ENCODE measurements at regions not wholly inside any gene's neighbourhood (a gene's known extent, or its start where the extent isn't known, plus 50 kb on each side); places are given as distances from the start of the nearest gene placed in this dataset.

DNA sequence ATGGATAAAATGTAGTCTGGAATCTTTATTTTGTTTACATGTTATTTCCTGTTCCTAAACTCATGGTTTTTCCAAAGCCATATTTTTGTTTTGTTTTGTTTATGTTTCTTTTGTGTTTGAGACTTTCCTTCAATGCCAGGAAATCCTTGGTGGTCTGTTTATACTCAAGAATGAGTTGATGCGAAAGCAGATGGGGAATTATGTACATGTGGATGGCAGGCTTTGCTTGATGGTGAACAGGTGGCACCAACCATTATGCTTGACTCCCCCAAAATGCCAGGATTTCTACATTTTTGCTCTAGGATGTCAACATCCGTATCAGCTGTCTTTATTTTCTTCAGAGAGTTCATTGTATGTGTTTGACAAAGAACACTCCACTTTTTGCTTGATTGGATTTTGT, 448.5 kb downstream of the PRDM2 start:
- TF ChIP-seq, protein P1, sequence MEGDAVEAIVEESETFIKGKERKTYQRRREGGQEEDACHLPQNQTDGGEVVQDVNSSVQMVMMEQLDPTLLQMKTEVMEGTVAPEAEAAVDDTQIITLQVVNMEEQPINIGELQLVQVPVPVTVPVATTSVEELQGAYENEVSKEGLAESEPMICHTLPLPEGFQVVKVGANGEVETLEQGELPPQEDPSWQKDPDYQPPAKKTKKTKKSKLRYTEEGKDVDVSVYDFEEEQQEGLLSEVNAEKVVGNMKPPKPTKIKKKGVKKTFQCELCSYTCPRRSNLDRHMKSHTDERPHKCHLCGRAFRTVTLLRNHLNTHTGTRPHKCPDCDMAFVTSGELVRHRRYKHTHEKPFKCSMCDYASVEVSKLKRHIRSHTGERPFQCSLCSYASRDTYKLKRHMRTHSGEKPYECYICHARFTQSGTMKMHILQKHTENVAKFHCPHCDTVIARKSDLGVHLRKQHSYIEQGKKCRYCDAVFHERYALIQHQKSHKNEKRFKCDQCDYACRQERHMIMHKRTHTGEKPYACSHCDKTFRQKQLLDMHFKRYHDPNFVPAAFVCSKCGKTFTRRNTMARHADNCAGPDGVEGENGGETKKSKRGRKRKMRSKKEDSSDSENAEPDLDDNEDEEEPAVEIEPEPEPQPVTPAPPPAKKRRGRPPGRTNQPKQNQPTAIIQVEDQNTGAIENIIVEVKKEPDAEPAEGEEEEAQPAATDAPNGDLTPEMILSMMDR (IDR thresholded peaks at IDR 0.05): no peak
- no peak overlapping the region for H3K4me3 ChIP-seq (ENCODE audit: low read depth, low read length)
- H3K27me3 ChIP-seq (ENCODE audit: control insufficient read depth, insufficient read depth, low read length): no peaks in the 10 kb centered on the region
- H3K79me2 ChIP-seq: no peaks in the 10 kb centered on the region
- H3K4me1 ChIP-seq: no peaks in the 10 kb centered on the region
- H3K27ac ChIP-seq: no peak overlapping the region
- no peak overlapping the region for H2AFZ ChIP-seq
- H3K36me3 ChIP-seq (ENCODE audit: control insufficient read depth, insufficient read depth, low read length): no peaks in the 10 kb centered on the region
- no peak overlapping the region for H3K9ac ChIP-seq
- H3K9me3 ChIP-seq (ENCODE audit: control insufficient read depth, low read length): no peaks in the 10 kb centered on the region
- no peak overlapping the region for H3K4me2 ChIP-seq (ENCODE audit: low read length)

DNA sequence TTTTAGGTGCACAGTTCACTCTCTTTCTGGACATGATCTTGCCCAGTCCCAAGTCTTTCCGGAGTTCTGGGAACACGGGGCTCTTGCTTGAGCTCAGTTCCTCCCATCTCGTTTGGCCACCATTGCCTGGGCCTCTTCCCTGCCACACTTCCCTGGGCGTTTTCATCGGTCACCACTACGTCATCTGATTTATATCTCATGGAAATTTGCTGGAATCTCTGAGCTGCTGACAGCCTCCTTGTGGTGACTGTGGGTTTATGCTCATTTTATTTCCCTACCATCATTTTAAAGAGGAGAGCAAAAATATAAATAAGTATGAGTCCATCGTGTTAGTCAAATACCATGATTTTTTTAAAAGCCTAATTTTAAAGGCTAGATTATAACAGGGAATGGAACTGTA, 449.1 kb upstream of the KAZN start:
- H3K27me3 ChIP-seq (ENCODE audit: control insufficient read depth, insufficient read depth, low read length): no peaks in the 10 kb centered on the region
- H3K9ac ChIP-seq: no peak overlapping the region
- no peaks in the 10 kb centered on the region for H3K9me3 ChIP-seq (ENCODE audit: control insufficient read depth, low read length)
- no peak overlapping the region for H3K4me3 ChIP-seq (ENCODE audit: low read depth, low read length)
- H3K4me1 ChIP-seq: no peaks in the 10 kb centered on the region
- no peaks in the 10 kb centered on the region for H3K36me3 ChIP-seq (ENCODE audit: control insufficient read depth, insufficient read depth, low read length)
- H3K27ac ChIP-seq: no peak overlapping the region
- no peaks in the 10 kb centered on the region for H3K79me2 ChIP-seq
- H3K4me2 ChIP-seq (ENCODE audit: low read length): no peak overlapping the region
- H2AFZ ChIP-seq: no peak overlapping the region
- TF ChIP-seq, protein P1 (IDR thresholded peaks at IDR 0.05): no peak

DNA sequence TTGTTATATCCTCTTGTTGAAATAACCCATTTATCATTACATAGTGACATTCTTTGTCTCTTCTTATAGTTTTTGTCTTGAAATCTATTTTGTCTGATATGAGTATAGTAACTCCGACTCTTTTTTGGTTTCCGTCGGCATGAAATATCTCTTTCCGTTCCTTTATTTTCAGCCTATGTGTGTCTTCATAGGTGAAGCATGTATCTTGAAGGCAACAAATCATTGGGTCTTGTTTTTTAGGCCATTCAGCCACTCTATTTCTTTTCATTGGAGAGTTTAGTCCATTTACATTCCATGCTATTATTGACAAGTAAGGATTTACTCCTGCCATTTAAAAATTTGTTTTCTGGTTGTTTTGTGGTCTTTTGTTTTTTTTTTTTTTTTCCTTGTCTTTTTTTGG, 441.9 kb upstream of the KAZN start:
- Histone ChIP-seq H3K4me2 (ENCODE audit: low read length) (no peak overlapping the region), H2AFZ (no peak overlapping the region), H3K36me3 (ENCODE audit: control insufficient read depth, insufficient read depth, low read length) (no peaks in the 10 kb centered on the region), H3K27me3 (ENCODE audit: control insufficient read depth, insufficient read depth, low read length) (no peaks in the 10 kb centered on the region), H3K4me1 (no peaks in the 10 kb centered on the region), H3K4me3 (ENCODE audit: low read depth, low read length) (no peak overlapping the region), H3K79me2 (no peaks in the 10 kb centered on the region), H3K9me3 (ENCODE audit: control insufficient read depth, low read length) (no peaks in the 10 kb centered on the region), H3K27ac (no peak overlapping the region), H3K9ac (no peak overlapping the region)
- TF ChIP-seq, protein P1 (IDR thresholded peaks at IDR 0.05): no peak

DNA sequence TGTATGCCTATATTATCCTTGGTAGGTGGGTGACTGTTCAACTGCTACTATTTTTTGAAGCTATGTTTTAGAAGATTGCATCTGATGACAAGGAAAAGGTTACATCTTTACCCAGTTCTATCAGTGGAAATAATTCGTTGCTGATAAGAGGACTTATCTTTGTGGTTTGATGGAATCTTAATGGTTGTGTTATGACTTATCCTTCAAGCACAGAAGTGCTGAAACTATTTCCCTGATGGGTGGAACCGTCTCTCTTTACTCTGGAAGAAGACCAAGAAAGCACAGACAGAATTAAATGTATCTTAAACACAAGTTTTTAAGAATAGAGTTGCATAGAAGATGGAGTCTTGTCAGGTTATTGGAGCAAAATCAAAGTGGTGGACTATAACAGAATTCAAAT, 437.7 kb upstream of the KAZN start:
- H3K36me3 ChIP-seq (ENCODE audit: control insufficient read depth, insufficient read depth, low read length): no peaks in the 10 kb centered on the region
- H3K27ac ChIP-seq: no peak overlapping the region
- H2AFZ ChIP-seq: no peak overlapping the region

DNA sequence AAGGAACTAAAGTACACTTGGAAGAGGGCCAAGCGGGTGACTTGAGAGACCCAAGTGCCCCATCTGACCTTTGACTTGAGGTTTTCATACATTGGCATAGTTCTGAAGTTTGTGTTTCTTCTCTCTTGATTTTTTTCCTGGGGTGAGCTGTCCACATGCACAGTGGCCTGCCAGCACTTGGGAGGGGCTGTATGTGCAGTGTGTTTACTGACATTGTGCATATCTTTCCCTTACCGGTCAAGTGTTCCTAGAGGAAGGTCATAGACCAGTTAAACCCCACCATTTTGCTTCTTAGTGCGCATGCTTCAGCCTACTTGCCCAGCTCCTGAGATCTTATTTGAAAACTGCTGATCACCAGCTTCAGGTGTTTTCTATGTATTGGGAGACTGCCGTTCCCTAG, 435.2 kb upstream of the KAZN start:
- Histone ChIP-seq H3K27ac (no peak overlapping the region), H3K27me3 (ENCODE audit: control insufficient read depth, insufficient read depth, low read length) (no peaks in the 10 kb centered on the region), H3K4me3 (ENCODE audit: low read depth, low read length) (no peak overlapping the region), H3K4me1 (no peaks in the 10 kb centered on the region), H3K36me3 (ENCODE audit: control insufficient read depth, insufficient read depth, low read length) (no peaks in the 10 kb centered on the region), H3K9ac (no peak overlapping the region), H3K79me2 (no peaks in the 10 kb centered on the region), H2AFZ (no peak overlapping the region), H3K4me2 (ENCODE audit: low read length) (no peak overlapping the region), H3K9me3 (ENCODE audit: control insufficient read depth, low read length) (no peaks in the 10 kb centered on the region)
- TF ChIP-seq, protein P1 (IDR thresholded peaks at IDR 0.05): no peak

More for the DNA sequence above, 437.7 kb upstream of the KAZN start:
- Histone ChIP-seq H3K4me3 (ENCODE audit: low read depth, low read length) (no peak overlapping the region), H3K27me3 (ENCODE audit: control insufficient read depth, insufficient read depth, low read length) (no peaks in the 10 kb centered on the region), H3K9ac (no peak overlapping the region), H3K4me2 (ENCODE audit: low read length) (no peak overlapping the region), H3K9me3 (ENCODE audit: control insufficient read depth, low read length) (no peaks in the 10 kb centered on the region), H3K4me1 (no peaks in the 10 kb centered on the region), H3K79me2 (no peaks in the 10 kb centered on the region)
- TF ChIP-seq, protein P1 (IDR thresholded peaks at IDR 0.05): no peak

All from parathyroid adenoma (tissue), 2 donors.